Putamen (tissue), 1 donor: ENCODE measurements at regions not wholly inside any gene's neighbourhood (a gene's known extent, or its start where the extent isn't known, plus 50 kb on each side); places are given as distances from the start of the nearest gene placed in this dataset.
A peak's percentile ranks its signal among the peaks of the same experiment; 100 is the strongest.

ENCODE experiments used
- DNase-seq: peaks from one replicate; pipeline ENCODE4 v3.0.0-alpha.2; 2016; ENCODE audit warnings: low spot score

- DNase-seq: no peak
Measured at GRCh38 chr11:123304828-123305466, 109.9 kb upstream of the CLMP start.

DNA sequence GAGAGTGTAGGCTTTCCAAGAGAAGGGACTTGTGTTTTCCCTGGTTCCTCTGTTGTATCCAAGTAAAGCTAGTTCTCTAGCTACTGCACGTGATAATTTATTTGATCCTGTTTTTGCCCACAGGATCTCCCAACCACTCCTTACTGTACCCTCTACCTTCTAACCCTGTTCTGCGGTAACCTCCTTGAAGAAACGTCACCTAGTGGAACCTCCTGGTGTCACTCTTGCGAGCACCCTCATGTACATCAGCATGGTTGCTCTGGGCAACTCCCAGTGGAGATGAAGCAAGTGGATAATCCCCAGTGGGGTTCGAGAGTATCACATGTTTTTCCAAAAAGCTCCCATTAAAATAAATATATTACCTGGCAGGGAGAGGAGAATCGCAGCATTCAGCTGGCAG is 108.9 kb upstream of the CLMP start:
- no peak for DNase-seq

GRCh38 chr11:123302751-123303195 is 107.7 kb upstream of the CLMP start:
- peak; percentile 84 for DNase-seq

DNA sequence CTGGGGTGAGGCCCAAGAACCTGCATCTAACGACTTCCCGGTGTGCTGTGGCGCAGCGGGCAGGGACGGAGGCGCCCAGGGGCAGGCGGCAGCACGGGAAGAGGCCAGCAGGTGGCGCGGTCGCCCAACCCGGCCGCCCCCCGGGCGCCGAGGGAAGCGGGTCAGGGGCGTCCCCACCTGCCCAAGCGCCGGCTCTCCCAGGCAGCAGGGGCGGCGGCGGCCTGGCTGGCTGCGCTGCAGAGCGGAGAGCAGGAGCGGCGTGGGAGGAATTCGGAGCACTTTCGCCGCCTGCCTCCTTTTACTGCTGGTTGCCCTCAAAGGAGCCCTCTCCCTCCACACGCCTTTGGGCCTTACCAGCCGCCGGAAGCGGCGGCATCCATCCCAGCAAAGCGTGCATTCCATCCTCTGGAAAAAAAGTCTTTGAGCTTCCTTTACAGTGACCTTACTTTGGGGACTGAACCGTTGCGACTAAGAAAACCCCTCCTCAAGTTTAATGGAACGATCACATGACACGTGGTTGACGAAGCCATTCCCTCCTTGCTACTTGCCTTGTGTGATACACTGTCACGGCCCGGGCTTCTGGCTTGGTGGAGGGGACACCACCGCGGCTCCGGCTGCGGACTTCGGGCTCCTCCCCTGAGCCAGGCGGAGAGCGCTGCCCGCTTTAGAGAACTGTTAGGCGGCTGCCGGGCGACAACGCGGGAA is 106.8 kb upstream of the CLMP start:
- peak; percentile 34 for DNase-seq

- DNase-seq: no peak
Measured at GRCh38 chr11:123301013-123301591, 106.1 kb upstream of the CLMP start.

GRCh38 chr11:123299721-123300120 is 104.7 kb upstream of the CLMP start:
- DNase-seq: no peak

DNA sequence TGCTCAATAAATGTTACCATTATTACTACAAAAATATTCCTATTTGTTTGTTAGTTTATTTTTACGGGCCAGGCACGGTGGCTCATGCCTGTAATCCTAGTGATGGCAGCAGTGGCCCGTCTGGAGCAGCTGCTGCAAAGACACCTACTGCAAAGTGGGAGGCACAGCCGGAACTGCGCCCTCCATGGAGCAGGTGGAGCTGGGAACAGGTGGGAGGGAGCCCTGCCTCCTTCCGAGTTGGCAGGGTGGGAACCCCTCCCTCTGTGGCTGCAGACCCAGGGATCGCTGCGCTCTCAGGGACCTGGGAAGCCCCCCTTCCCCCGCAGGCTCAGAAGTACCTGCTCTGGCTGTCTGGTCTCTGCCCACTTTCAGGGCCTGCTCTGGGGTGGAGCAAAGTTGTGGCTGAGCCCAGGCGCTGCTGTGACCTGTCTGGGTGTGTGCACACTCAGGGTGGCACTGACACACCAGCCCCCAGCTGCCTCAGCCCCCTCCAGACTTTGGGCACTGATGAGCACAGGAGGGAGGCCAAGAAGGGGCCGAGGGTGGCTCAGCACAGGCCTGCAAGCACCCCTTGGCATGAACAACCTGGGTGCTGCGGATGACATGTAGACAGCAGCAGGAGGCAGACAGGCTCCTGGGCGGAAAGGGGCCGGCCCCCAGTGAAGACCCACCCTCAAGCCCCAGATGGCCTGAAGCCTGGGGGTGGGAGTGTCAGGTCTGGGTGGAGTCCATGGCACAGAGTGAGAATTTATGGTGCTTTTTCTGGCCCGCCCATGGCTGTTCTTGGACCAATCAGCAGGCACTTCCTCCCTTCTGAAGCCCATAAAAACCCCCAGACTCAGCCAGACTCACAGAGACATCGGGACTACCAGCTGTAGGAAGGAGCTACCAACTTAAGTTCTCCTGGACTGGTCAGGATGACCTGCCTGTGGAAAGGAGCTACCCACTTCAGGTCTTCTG is 103.7 kb upstream of the CLMP start:
- peak; percentile 8 for DNase-seq

DNA sequence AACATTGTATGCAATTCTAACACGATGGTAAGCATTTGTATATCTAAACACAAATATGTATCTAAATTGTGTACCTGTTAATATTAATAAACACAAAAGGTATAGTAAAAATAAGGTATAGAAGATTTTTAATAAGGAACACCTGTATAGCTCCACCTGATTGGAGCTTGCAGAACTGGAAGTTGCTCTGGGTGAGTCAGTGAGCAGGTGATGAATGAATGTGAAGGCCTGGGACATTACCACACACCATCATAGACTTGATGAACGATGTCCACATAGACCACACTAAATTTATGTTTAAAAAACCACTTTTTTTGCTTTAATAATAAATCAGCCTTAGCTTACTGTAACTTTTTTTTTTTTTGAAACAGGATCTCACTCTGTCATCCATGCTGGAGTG is 97.6 kb upstream of the CLMP start:
- no peak for DNase-seq

DNA sequence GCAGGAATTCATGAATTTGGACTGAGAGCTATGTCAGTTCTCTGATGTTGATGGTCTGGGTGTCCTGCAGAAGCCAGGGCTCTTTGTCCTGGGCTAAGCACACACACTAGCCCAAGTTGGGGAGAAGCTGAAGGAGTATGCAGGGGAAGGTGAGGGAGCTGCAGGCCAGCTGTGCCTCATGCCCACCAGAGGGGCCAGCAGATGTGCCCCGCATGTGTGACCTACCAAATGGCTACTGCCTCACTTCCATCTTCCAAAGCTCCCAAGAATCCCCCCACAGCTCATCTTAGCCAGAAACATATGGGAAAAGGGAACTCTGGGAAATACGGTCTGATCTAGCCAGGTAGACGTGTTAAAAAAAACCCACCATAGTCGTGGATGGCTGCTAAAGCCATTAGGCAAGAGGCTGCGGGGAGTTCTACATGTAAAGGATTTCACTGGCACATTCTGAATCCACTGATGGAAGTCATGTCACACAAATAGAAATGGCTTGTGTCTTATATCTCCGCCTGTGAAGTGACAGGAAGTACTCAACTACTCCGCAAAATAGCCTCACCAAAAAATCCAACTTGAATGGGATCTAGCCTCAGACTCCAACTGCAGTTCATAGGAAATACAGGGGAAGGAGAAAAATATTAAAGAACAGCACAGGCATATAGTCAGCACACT is 96.3 kb upstream of the CLMP start:
- no peak for DNase-seq

GRCh38 chr11:123286761-123287160 is 91.7 kb upstream of the CLMP start:
- DNase-seq: no peak

GRCh38 chr11:123286255-123286654 is 91.2 kb upstream of the CLMP start:
- no peak for DNase-seq

GRCh38 chr11:123284454-123284853 is 89.4 kb upstream of the CLMP start:
- DNase-seq: no peak

DNA sequence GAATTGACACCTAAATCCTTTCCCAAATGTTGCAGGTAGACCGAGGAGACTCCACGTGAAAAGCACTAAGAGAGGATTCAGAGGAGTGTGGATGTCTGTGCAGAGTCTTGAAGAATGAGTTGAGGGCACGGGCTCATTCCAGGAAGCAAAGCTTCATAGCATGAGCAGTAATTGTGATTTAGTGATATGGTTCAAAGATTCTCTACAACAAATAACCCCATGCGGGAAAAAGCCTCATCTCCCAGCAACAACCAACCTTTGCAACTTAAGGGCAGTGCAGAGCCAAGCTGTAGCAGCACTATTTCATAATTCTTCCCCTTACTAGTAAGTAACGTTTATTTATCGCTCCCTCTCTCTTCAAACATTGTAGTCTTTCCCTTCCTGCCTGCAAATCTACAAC is 87.5 kb upstream of the CLMP start:
- DNase-seq: no peak

DNA sequence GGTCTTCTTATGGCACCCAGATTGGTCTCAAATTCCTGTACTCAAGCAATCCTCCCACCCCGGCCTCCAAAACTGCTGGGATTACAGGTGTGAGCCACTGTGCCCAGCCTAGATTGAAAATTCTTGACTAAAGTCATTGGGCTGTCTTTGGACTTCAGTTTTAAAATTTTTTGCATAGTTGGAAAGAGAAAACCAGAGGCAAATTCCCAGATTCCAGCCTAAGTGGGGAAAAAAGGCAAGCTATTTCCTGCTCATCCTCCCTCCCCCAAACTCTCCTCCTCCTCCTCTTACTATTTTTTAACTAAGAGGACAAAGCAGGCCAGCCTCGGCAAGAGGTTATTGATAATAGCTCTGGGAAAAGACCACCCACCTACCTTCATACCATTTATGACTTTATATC is 78.6 kb upstream of the CLMP start:
- no peak for DNase-seq

GRCh38 chr11:123272565-123272964 is 77.5 kb upstream of the CLMP start:
- no peak for DNase-seq

DNA sequence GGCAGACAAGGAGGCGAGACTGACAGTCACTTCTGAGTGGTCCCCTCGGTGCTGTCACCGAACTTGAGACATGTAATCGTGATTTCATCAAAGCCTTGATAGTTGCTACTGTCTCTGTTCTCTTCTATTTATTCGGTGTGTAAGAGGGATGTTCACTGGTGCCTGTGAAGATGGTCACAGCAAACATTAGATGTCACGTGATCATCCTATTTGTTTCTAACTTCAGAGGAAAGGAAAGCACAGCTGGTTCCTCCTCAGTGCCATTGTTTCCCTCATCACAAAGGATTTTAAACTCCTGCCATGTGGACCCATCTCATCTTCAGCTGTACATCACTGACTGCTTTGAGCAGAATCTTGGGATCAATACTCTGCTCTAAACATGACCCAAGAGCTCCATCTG is 73.1 kb upstream of the CLMP start:
- DNase-seq: no peak

DNA sequence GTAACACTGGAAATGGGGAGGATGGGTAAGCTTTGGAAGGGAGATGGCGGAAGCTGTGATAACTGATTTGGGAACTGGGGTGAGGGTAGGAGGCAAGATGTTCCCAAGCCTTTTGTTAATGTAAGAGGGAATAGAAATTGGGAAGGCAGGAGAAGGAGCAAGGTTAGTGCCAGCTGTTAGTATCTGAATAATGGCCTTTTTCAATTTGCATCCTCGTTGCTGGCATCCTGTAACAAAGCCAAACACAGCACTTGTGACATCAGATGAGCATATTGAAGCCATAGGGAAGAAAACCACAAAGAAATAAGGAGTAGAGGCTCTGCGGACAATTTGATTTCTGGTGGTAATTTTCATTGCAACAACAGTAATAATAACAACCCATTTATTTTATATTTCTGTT is 70.9 kb upstream of the CLMP start:
- no peak for DNase-seq

DNA sequence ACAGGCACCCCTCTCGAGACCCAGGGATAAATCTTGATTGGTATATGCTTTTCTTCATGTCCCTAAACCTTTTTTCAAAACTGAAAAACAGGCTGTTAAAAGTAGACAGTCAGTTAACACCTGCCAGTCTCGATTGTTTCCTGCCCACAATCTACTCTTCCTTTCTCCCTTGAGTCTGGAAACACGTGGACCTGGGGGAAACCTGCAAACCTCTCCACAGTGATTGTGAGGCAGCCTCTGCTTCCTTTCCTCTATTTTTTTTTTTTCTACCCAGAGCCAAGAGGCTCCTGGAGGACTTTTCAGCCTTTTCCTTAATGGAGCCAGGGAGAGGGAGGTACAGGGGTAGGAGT is 69.4 kb upstream of the CLMP start:
- DNase-seq: no peak

DNA sequence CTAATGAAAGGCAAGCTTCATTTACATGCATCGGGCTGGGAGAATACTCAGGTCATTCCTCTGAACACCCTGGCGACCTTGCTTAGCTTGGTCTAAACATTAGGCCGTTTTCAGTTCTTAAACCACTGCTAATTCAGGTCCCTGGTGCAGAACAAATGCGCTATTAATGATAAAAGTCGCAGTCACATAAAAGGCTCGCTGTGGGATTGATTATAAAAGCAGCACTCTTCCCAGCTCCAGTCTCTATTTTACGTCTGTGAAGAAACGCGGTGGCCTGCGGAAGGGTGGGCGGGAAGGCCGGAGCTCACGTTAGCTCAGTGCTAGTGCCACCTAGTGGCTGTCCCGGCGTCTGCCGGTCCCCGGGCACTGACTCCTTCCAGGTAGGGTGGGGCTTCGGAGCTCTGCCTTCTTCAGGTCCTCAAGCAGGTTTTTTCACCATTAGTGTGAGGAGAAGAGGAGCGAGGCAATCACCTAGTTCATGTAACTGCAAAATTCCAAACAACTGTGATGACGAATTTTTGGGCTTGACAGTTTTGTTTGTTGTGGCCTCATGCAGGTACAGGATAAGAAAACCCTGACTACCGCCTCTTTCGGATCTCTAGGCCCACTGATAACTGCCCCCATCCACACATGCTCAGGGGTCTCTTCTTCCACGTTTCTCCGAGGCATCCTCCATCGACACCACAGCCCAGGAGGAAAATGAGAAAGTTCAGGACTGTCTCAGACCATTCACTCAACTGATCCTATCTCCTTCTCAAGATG is 66.5 kb upstream of the CLMP start:
- peak; percentile 57 for DNase-seq

GRCh38 chr11:123260511-123261211 is 65.6 kb upstream of the CLMP start:
- no peak for DNase-seq

- no peak for DNase-seq
Measured at GRCh38 chr11:123258877-123259276, 63.8 kb upstream of the CLMP start.
